ENCODE measurements at regions not wholly inside any gene's neighbourhood (a gene's known extent, or its start where the extent isn't known, plus 50 kb on each side); places are given as distances from the start of the nearest gene placed in this dataset.

- ATAC-seq, result no peak
- no peaks in the 10 kb centered on the region for H3K36me3 ChIP-seq (ENCODE audit: low read depth)
- TF ChIP-seq CTCF (IDR thresholded peaks at IDR 0.05), result no peak
- H3K4me1 ChIP-seq (ENCODE audit: low read depth), result no peaks in the 10 kb centered on the region
- no peak for DNase-seq
- intact Hi-C loops (cut with DNase I, micrococcal nuclease), result no loop called here
- H3K4me3 ChIP-seq, result no peak overlapping the region
- peaks cover 30% of the 10 kb centered on the region for H3K9me3 ChIP-seq
Observed at GRCh38 chr13:64510747-64511146, 2719.4 kb downstream of the PCDH9 start.

GRCh38 chr13:64506246-64506645 lies 2723.9 kb downstream of the PCDH9 start:
- Histone ChIP-seq H3K4me3 (no peak overlapping the region), H3K4me1 (ENCODE audit: low read depth) (no peaks in the 10 kb centered on the region), H3K9me3 (peaks cover 36% of the 10 kb centered on the region), H3K36me3 (ENCODE audit: low read depth) (no peaks in the 10 kb centered on the region)
- no peak for ATAC-seq
- intact Hi-C loops (cut with DNase I, micrococcal nuclease), result no loop called here
- DNase-seq, result no peak
- no peak for TF ChIP-seq CTCF (IDR thresholded peaks at IDR 0.05)

GRCh38 chr13:64505336-64505910 lies 2724.7 kb downstream of the PCDH9 start:
- DNase-seq, result no peak
- no peak overlapping the region for H3K4me3 ChIP-seq
- H3K9me3 ChIP-seq, result peaks cover 36% of the 10 kb centered on the region
- no peak for TF ChIP-seq CTCF (IDR thresholded peaks at IDR 0.05)
- ATAC-seq, result no peak
- no peaks in the 10 kb centered on the region for H3K36me3 ChIP-seq (ENCODE audit: low read depth)
- intact Hi-C loops (cut with DNase I, micrococcal nuclease), result no loop called here
- H3K4me1 ChIP-seq (ENCODE audit: low read depth), result no peaks in the 10 kb centered on the region

GRCh38 chr13:64488731-64489130 lies 2741.4 kb downstream of the PCDH9 start:
- H3K36me3 ChIP-seq (ENCODE audit: low read depth), result no peaks in the 10 kb centered on the region
- ATAC-seq, result no peak
- intact Hi-C loops (cut with DNase I, micrococcal nuclease), result no loop called here
- DNase-seq, result no peak
- peaks cover 21% of the 10 kb centered on the region for H3K9me3 ChIP-seq
- H3K4me3 ChIP-seq, result no peak overlapping the region
- no peak for TF ChIP-seq CTCF (IDR thresholded peaks at IDR 0.05)
- no peaks in the 10 kb centered on the region for H3K4me1 ChIP-seq (ENCODE audit: low read depth)

- intact Hi-C loops (cut with DNase I, micrococcal nuclease), result no loop called here
- Histone ChIP-seq H3K9me3 (peaks cover 30% of the 10 kb centered on the region), H3K36me3 (ENCODE audit: low read depth) (no peaks in the 10 kb centered on the region), H3K4me1 (ENCODE audit: low read depth) (no peaks in the 10 kb centered on the region), H3K4me3 (no peak overlapping the region)
- no peak for DNase-seq
- no peak for TF ChIP-seq CTCF (IDR thresholded peaks at IDR 0.05)
- no peak for ATAC-seq
Observed at GRCh38 chr13:64482373-64482772, 2747.8 kb downstream of the PCDH9 start.

DNA sequence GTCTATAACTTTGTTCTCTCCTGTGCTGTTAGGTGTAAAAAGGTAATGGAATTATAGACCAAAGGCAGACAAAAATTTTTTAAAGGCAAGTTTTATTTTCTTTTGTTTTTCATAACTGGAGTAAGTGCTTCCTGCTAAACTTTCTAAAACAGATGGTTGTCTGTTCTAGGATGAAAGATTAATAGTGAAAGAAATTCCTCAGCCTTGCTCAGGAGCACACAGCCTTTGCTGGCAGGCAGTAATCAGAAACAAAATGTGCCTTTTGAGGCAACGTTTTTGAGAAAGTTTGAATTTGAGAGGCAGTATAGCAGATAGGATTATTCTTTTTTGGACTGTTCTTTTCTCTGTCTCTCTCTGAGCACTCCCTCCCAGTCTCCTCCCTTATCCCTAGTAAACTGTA lies 2749.5 kb downstream of the PCDH9 start:
- ATAC-seq, result no peak
- no peak overlapping the region for H3K4me3 ChIP-seq
- H3K4me1 ChIP-seq (ENCODE audit: low read depth), result no peaks in the 10 kb centered on the region
- H3K36me3 ChIP-seq (ENCODE audit: low read depth), result no peaks in the 10 kb centered on the region
- no peak for DNase-seq
- no peak for TF ChIP-seq CTCF (IDR thresholded peaks at IDR 0.05)
- H3K9me3 ChIP-seq, result peaks cover 32% of the 10 kb centered on the region
- intact Hi-C loops (cut with DNase I, micrococcal nuclease), result no loop called here

Measured in mucosa of descending colon (tissue), 3 donors.